ENCODE measurements at regions not wholly inside any gene's neighbourhood (a gene's known extent, or its start where the extent isn't known, plus 50 kb on each side); places are given as distances from the start of the nearest gene placed in this dataset.

GRCh38 chr2:120661551-120661950, 74.1 kb upstream of the GLI2 start:
- H3K36me3 Mint-ChIP-seq (ENCODE audit: low read depth) = no peaks in the 10 kb centered on the region
- intact Hi-C loops (cut with micrococcal nuclease) = no loop called here
- H3K9me3 Mint-ChIP-seq = peaks cover 3% of the 10 kb centered on the region
- peaks cover 4% of the 10 kb centered on the region for H3K27me3 Mint-ChIP-seq
- DNase-seq = no peak
- no peaks in the 10 kb centered on the region for H3K4me1 Mint-ChIP-seq
- no peak overlapping the region for H3K4me3 Mint-ChIP-seq
- H3K27ac Mint-ChIP-seq = no peak overlapping the region

GRCh38 chr2:120662046-120662445, 73.6 kb upstream of the GLI2 start:
- H3K27ac Mint-ChIP-seq = no peak overlapping the region
- intact Hi-C loops (cut with micrococcal nuclease) = no loop called here
- peaks cover 7% of the 10 kb centered on the region for H3K27me3 Mint-ChIP-seq
- no peak overlapping the region for H3K4me3 Mint-ChIP-seq
- peaks cover 6% of the 10 kb centered on the region for H3K9me3 Mint-ChIP-seq
- DNase-seq = no peak
- no peaks in the 10 kb centered on the region for H3K36me3 Mint-ChIP-seq (ENCODE audit: low read depth)
- H3K4me1 Mint-ChIP-seq = no peaks in the 10 kb centered on the region

- peaks cover 6% of the 10 kb centered on the region for H3K9me3 Mint-ChIP-seq
- no peak overlapping the region for H3K27ac Mint-ChIP-seq
- DNase-seq = no peak
- H3K4me1 Mint-ChIP-seq = no peaks in the 10 kb centered on the region
- no peaks in the 10 kb centered on the region for H3K36me3 Mint-ChIP-seq (ENCODE audit: low read depth)
- intact Hi-C loops (cut with micrococcal nuclease) = no loop called here
- H3K4me3 Mint-ChIP-seq = no peak overlapping the region
- peaks cover 7% of the 10 kb centered on the region for H3K27me3 Mint-ChIP-seq
Measured at GRCh38 chr2:120662746-120663145, 72.9 kb upstream of the GLI2 start.

- Mint-ChIP-seq H3K9me3 (peaks cover 6% of the 10 kb centered on the region), H3K36me3 (ENCODE audit: low read depth) (no peaks in the 10 kb centered on the region), H3K4me1 (no peaks in the 10 kb centered on the region), H3K27ac (no peak overlapping the region), H3K4me3 (no peak overlapping the region), H3K27me3 (peaks cover 18% of the 10 kb centered on the region)
- intact Hi-C loops (cut with micrococcal nuclease) = no loop called here
- DNase-seq = no peak
Measured at GRCh38 chr2:120666433-120666832, 69.2 kb upstream of the GLI2 start.

- intact Hi-C loops (cut with micrococcal nuclease) = no loop called here
- H3K27me3 Mint-ChIP-seq = peaks cover 18% of the 10 kb centered on the region
- H3K27ac Mint-ChIP-seq = no peak overlapping the region
- no peak for DNase-seq
- H3K4me1 Mint-ChIP-seq = no peaks in the 10 kb centered on the region
- peaks cover 6% of the 10 kb centered on the region for H3K9me3 Mint-ChIP-seq
- no peak overlapping the region for H3K4me3 Mint-ChIP-seq
- no peaks in the 10 kb centered on the region for H3K36me3 Mint-ChIP-seq (ENCODE audit: low read depth)
Measured at GRCh38 chr2:120667981-120668380, 67.7 kb upstream of the GLI2 start.

- no peak overlapping the region for H3K27ac Mint-ChIP-seq
- H3K9me3 Mint-ChIP-seq = peaks cover 6% of the 10 kb centered on the region
- no peak for DNase-seq
- no peak overlapping the region for H3K4me3 Mint-ChIP-seq
- peaks cover 18% of the 10 kb centered on the region for H3K27me3 Mint-ChIP-seq
- H3K36me3 Mint-ChIP-seq (ENCODE audit: low read depth) = no peaks in the 10 kb centered on the region
- intact Hi-C loops (cut with micrococcal nuclease) = no loop called here
- H3K4me1 Mint-ChIP-seq = no peaks in the 10 kb centered on the region
Measured at GRCh38 chr2:120669121-120669952, 66.3 kb upstream of the GLI2 start.

- DNase-seq = no peak
- Mint-ChIP-seq H3K4me3 (no peak overlapping the region), H3K36me3 (ENCODE audit: low read depth) (no peaks in the 10 kb centered on the region), H3K4me1 (no peaks in the 10 kb centered on the region), H3K9me3 (peaks cover 6% of the 10 kb centered on the region), H3K27ac (no peak overlapping the region), H3K27me3 (peaks cover 18% of the 10 kb centered on the region)
- intact Hi-C loops (cut with micrococcal nuclease) = no loop called here
Measured at GRCh38 chr2:120669971-120670370, 65.7 kb upstream of the GLI2 start.

GRCh38 chr2:120670371-120670770, 65.3 kb upstream of the GLI2 start:
- intact Hi-C loops (cut with micrococcal nuclease) = no loop called here
- peaks cover 18% of the 10 kb centered on the region for H3K27me3 Mint-ChIP-seq
- no peak overlapping the region for H3K27ac Mint-ChIP-seq
- no peaks in the 10 kb centered on the region for H3K36me3 Mint-ChIP-seq (ENCODE audit: low read depth)
- peaks cover 6% of the 10 kb centered on the region for H3K9me3 Mint-ChIP-seq
- DNase-seq = no peak
- no peaks in the 10 kb centered on the region for H3K4me1 Mint-ChIP-seq
- no peak overlapping the region for H3K4me3 Mint-ChIP-seq

GRCh38 chr2:120670771-120671480, 64.7 kb upstream of the GLI2 start:
- Mint-ChIP-seq H3K27ac (no peak overlapping the region), H3K4me3 (no peak overlapping the region), H3K27me3 (peaks cover 20% of the 10 kb centered on the region), H3K4me1 (peaks cover 2% of the 10 kb centered on the region), H3K9me3 (peaks cover 6% of the 10 kb centered on the region), H3K36me3 (ENCODE audit: low read depth) (no peaks in the 10 kb centered on the region)
- no peak for DNase-seq
- intact Hi-C loops (cut with micrococcal nuclease) = no loop called here

GRCh38 chr2:120672526-120673204, 63.0 kb upstream of the GLI2 start:
- H3K27ac Mint-ChIP-seq = no peak overlapping the region
- peaks cover 21% of the 10 kb centered on the region for H3K27me3 Mint-ChIP-seq
- H3K4me3 Mint-ChIP-seq = no peak overlapping the region
- DNase-seq = no peak
- intact Hi-C loops (cut with micrococcal nuclease) = no loop called here
- H3K36me3 Mint-ChIP-seq (ENCODE audit: low read depth) = no peaks in the 10 kb centered on the region
- peaks cover 2% of the 10 kb centered on the region for H3K4me1 Mint-ChIP-seq
- no peaks in the 10 kb centered on the region for H3K9me3 Mint-ChIP-seq

GRCh38 chr2:120673205-120673550, 62.5 kb upstream of the GLI2 start:
- Mint-ChIP-seq H3K4me1 (peaks cover 2% of the 10 kb centered on the region), H3K36me3 (ENCODE audit: low read depth) (no peaks in the 10 kb centered on the region), H3K27ac (no peak overlapping the region), H3K9me3 (no peaks in the 10 kb centered on the region), H3K27me3 (peaks cover 27% of the 10 kb centered on the region), H3K4me3 (no peak overlapping the region)
- no peak for DNase-seq
- intact Hi-C loops (cut with micrococcal nuclease) = no loop called here

- intact Hi-C loops (cut with micrococcal nuclease) = no loop called here
- H3K27ac Mint-ChIP-seq = no peak overlapping the region
- H3K9me3 Mint-ChIP-seq = no peaks in the 10 kb centered on the region
- H3K27me3 Mint-ChIP-seq = peaks cover 26% of the 10 kb centered on the region
- DNase-seq = no peak
- peaks cover 2% of the 10 kb centered on the region for H3K4me1 Mint-ChIP-seq
- H3K36me3 Mint-ChIP-seq (ENCODE audit: low read depth) = no peaks in the 10 kb centered on the region
- no peak overlapping the region for H3K4me3 Mint-ChIP-seq
Measured at GRCh38 chr2:120673571-120674061, 62.1 kb upstream of the GLI2 start.

GRCh38 chr2:120674246-120675170, 61.2 kb upstream of the GLI2 start:
- peaks cover 2% of the 10 kb centered on the region for H3K4me1 Mint-ChIP-seq
- no peaks in the 10 kb centered on the region for H3K36me3 Mint-ChIP-seq (ENCODE audit: low read depth)
- no peak overlapping the region for H3K27ac Mint-ChIP-seq
- no peaks in the 10 kb centered on the region for H3K9me3 Mint-ChIP-seq
- intact Hi-C loops (cut with micrococcal nuclease) = no loop called here
- H3K27me3 Mint-ChIP-seq = peaks cover 24% of the 10 kb centered on the region
- no peak overlapping the region for H3K4me3 Mint-ChIP-seq
- DNase-seq = no peak

Data from activated CD4-positive, alpha-beta T cell treated with anti-CD3 and anti-CD28 coated beads, Interleukin-2, amount 10 ng/mL, durations not matched to agents 24 days and 14 days (primary cell).